Testis (tissue), 2 donors: ENCODE measurements at regions not wholly inside any gene's neighbourhood (a gene's known extent, or its start where the extent isn't known, plus 50 kb on each side); places are given as distances from the start of the nearest gene placed in this dataset.

ENCODE experiments used
- POLR2A ChIP-seq: fragments of 450-650 bp; IDR thresholded peaks from one replicate; pipeline ENCODE4 v1.6.1; 2017; ENCODE audit warnings: antibody characterized with exemption, mild to moderate bottlenecking, moderate library complexity
- TF ChIP-seq, protein P1 (sequence below), 3 experiments: fragments of 450-650 bp in 2 of 3; fragments of 200-600 bp in 1 of 3; sonication (generic) in 1 of 3; IDR thresholded peaks; one replicate each; pipeline ENCODE4 v1.5.1; 2016 to 2019; ENCODE audit warnings: antibody characterized with exemption in 3 of 3, mild to moderate bottlenecking in 2 of 3, moderate library complexity in 1 of 3

DNA sequence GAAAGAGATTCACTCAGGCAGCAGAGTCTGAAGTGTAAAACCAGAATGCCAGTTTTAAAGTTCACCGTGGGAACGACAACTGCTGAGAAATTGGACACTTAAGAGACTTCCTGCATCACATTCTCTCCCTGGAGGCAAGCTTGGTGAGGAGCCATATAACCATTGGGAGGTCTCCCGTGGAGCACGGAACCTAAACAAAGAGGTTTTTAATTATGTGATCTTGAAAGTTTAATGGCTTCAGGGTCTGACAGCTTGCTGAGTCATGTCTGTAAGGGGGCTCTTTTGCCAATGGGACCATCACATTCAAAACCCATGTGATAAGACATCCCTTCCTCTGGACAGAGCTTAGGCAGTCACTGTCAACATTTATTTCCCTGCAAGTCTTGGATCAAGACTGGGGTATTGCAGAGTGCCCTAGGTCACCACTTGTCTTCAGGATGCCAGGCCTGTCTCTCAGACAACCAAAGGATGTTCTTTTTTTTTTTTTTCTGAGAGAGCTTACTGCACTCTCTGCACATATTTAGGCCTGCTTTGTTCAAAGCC, 674.4 kb downstream of the TYW1 start:
- TF ChIP-seq, protein P1, sequence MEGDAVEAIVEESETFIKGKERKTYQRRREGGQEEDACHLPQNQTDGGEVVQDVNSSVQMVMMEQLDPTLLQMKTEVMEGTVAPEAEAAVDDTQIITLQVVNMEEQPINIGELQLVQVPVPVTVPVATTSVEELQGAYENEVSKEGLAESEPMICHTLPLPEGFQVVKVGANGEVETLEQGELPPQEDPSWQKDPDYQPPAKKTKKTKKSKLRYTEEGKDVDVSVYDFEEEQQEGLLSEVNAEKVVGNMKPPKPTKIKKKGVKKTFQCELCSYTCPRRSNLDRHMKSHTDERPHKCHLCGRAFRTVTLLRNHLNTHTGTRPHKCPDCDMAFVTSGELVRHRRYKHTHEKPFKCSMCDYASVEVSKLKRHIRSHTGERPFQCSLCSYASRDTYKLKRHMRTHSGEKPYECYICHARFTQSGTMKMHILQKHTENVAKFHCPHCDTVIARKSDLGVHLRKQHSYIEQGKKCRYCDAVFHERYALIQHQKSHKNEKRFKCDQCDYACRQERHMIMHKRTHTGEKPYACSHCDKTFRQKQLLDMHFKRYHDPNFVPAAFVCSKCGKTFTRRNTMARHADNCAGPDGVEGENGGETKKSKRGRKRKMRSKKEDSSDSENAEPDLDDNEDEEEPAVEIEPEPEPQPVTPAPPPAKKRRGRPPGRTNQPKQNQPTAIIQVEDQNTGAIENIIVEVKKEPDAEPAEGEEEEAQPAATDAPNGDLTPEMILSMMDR (IDR thresholded peaks at IDR 0.05) = no peak
- no peak for TF ChIP-seq POLR2A
